Endothelial cell of umbilical vein (primary cell): ENCODE measurements at regions not wholly inside any gene's neighbourhood (a gene's known extent, or its start where the extent isn't known, plus 50 kb on each side); places are given as distances from the start of the nearest gene placed in this dataset.
"Not testable (repeated sequence)": the region's sequence is repeated elsewhere in the genome, so short reads cannot be mapped to it uniquely, and the experiment has no call there.

ENCODE experiments used
- BruUV-seq: library from RNA; stranded (reverse); fragments of 400-500 nt; replicated peaks from 2 replicates; lab custom pipeline; 2021; lab: Mats Ljungman, UMichigan
- CTCF ChIA-PET: fragments of 300-600, 350-600 bp; sonication (Branson Sonifier 250); formaldehyde crosslinking; loops from one replicate; lab custom pipeline; 2021; ENCODE audit warnings: antibody characterized with exemption, inconsistent platforms; lab: Charles Lee
- POLR2A ChIA-PET: fragments of 300-600, 350-600 bp; sonication (Branson Sonifier 250); formaldehyde crosslinking; loops from one replicate; lab custom pipeline; 2021; ENCODE audit warnings: antibody characterized with exemption, inconsistent platforms; lab: Charles Lee
- DNase-seq: peaks from one replicate; pipeline ENCODE4 v3.0.0-alpha.2; 2011; ENCODE audit warnings: low read depth, low spot score
- FAIRE-seq: peaks from 2 replicates; lab custom pipeline; 2011; peaks lifted over from hg19 to GRCh38; lab: Jason Lieb, UNC
- H2AFZ ChIP-seq: 2 replicates; pipeline ENCODE4 v1.6.0; 2012; ENCODE audit warnings: low read depth, low read length, control low read depth, inconsistent platforms
- H3K27ac ChIP-seq: 2 replicates; pipeline ENCODE4 v1.5.1; 2011; ENCODE audit warnings: low read depth, mild to moderate bottlenecking, control low read depth, low read length, moderate library complexity; ENCODE audit not compliant: insufficient read depth
- H3K27me3 ChIP-seq, 2 experiments: 2 replicates each; pipeline versions ENCODE4 v1.6.0 to v1.6.1; 2011; ENCODE audit warnings: low read length in 2 of 2, mixed read lengths in 1 of 2; ENCODE audit not compliant: control insufficient read depth in 2 of 2, insufficient read depth in 2 of 2
- H3K36me3 ChIP-seq, 2 experiments: 2 replicates in 1 of 2; 3 replicates in 1 of 2; pipeline ENCODE4 v1.5.1; 2011; ENCODE audit warnings: low read length in 2 of 2, mild to moderate bottlenecking in 1 of 2, moderate library complexity in 1 of 2; ENCODE audit not compliant: control insufficient read depth in 2 of 2, insufficient read depth in 2 of 2; ENCODE audit errors: extremely low read depth in 1 of 2
- H3K4me1 ChIP-seq: 3 replicates; pipeline ENCODE4 v1.5.1; 2011; ENCODE audit warnings: mild to moderate bottlenecking, low read length; ENCODE audit not compliant: control insufficient read depth, insufficient read depth; ENCODE audit errors: extremely low read depth
- H3K4me2 ChIP-seq: 2 replicates; pipeline ENCODE4 v1.6.1; 2011; ENCODE audit warnings: low read length, control low read depth, mixed read lengths; ENCODE audit not compliant: insufficient read depth
- H3K4me3 ChIP-seq, 3 experiments: fragments of 200-600 bp in 1 of 3; sonication (generic), shearing (Covaris generic) in 1 of 3; replicated peaks in 1 of 3; 2 replicates each; pipeline ENCODE4 v1.5.1; 2011 to 2016; ENCODE audit warnings: control low read depth in 3 of 3, low read length in 3 of 3, mild to moderate bottlenecking in 2 of 3, inconsistent platforms in 1 of 3, low read depth in 1 of 3, moderate library complexity in 1 of 3; ENCODE audit not compliant: insufficient read depth in 1 of 3
- H3K79me2 ChIP-seq: 2 replicates; pipeline ENCODE4 v1.6.0; 2012; ENCODE audit warnings: low read length, inconsistent platforms; ENCODE audit not compliant: control insufficient read depth, insufficient read depth
- H3K9ac ChIP-seq: replicated peaks from 2 replicates; pipeline ENCODE3; 2011; ENCODE audit warnings: low read length, control low read depth; ENCODE audit not compliant: insufficient read depth; ENCODE audit errors: extremely low read depth
- H3K9me1 ChIP-seq: replicated peaks from 3 replicates; pipeline ENCODE4 v1.6.0; 2011; ENCODE audit warnings: mild to moderate bottlenecking, low read length; ENCODE audit not compliant: control insufficient read depth, insufficient read depth; ENCODE audit errors: extremely low read depth
- H3K9me3 ChIP-seq: replicated peaks from 2 replicates; pipeline ENCODE4 v1.5.1; 2012; ENCODE audit warnings: low read length, inconsistent platforms; ENCODE audit not compliant: control insufficient read depth, insufficient read depth
- H4K20me1 ChIP-seq: replicated peaks from 2 replicates; pipeline ENCODE3; 2011; ENCODE audit warnings: mild to moderate bottlenecking, low read length; ENCODE audit not compliant: control insufficient read depth, insufficient read depth; ENCODE audit errors: extremely low read depth
- CTCF ChIP-seq, 2 donors: IDR thresholded peaks; 1 replicate in 1 of 2; 2 replicates in 1 of 2; pipeline ENCODE4 v1.5.1; 2011; ENCODE audit warnings: low read length in 2 of 2, mild to moderate bottlenecking in 2 of 2, moderate library complexity in 2 of 2, control low read depth in 1 of 2, inconsistent platforms in 1 of 2, low read depth in 1 of 2; ENCODE audit not compliant: insufficient read depth in 1 of 2; ENCODE audit errors: extremely low read depth in 1 of 2
- EZH2 ChIP-seq: IDR thresholded peaks from 2 replicates; pipeline ENCODE4 v1.6.1; 2012; ENCODE audit warnings: borderline replicate concordance, low read depth, mild to moderate bottlenecking, moderate library complexity, low read length, inconsistent platforms; ENCODE audit not compliant: severe bottlenecking
- FOS ChIP-seq: IDR thresholded peaks from 2 replicates; pipeline ENCODE4 v1.6.1; 2011; ENCODE audit warnings: mild to moderate bottlenecking, low read length, moderate library complexity, borderline replicate concordance; ENCODE audit not compliant: insufficient read depth
- GATA2 ChIP-seq: IDR thresholded peaks from 2 replicates; pipeline ENCODE4 v1.7.0; 2011; ENCODE audit warnings: low read depth, mild to moderate bottlenecking, moderate library complexity, mixed read lengths, low read length; ENCODE audit not compliant: insufficient read length, insufficient read depth
- JUN ChIP-seq: IDR thresholded peaks from 2 replicates; pipeline ENCODE4 v1.6.1; 2011; ENCODE audit warnings: borderline replicate concordance, low read depth; ENCODE audit not compliant: insufficient read length, insufficient read depth
- MAX ChIP-seq: IDR thresholded peaks from 2 replicates; pipeline ENCODE4 v1.6.1; 2011; ENCODE audit not compliant: insufficient read depth, insufficient read length
- MYC ChIP-seq: IDR thresholded peaks from one replicate; pipeline ENCODE4 v1.6.1; 2011; ENCODE audit warnings: mild to moderate bottlenecking, low read depth, low read length
- POLR2A ChIP-seq: IDR thresholded peaks from 2 replicates; pipeline ENCODE4 v1.6.1; 2012; ENCODE audit warnings: low read depth, mild to moderate bottlenecking, control low read depth, low read length
- POLR2AphosphoS5 ChIP-seq: IDR thresholded peaks from 2 replicates; pipeline ENCODE4 v1.6.1; 2012; ENCODE audit warnings: low read depth, mild to moderate bottlenecking, control low read depth, low read length, moderate library complexity; ENCODE audit not compliant: insufficient read depth
- dilution Hi-C: fragments of 300-500 bp; cut with MboI; formaldehyde crosslinking; loops from one replicate; pipeline ENCODE4 v1.15.0; 2019; ENCODE audit warnings: low sequenced_read_pairs; ENCODE audit not compliant: extremely low pct_ligation_motif_present
- intact Hi-C: fragments of 100-400 bp; cut with micrococcal nuclease; formaldehyde crosslinking; loops from one replicate; pipeline ENCODE4 v1.10.0; 2022

GRCh38 chr22:36081023-36081431, 52.4 kb upstream of the RBFOX2 start:
- H3K27ac ChIP-seq, result no peak overlapping the region
- CTCF ChIA-PET, result interaction anchor here (0.7 kb wide), 1 partner anchor 15 kb away, joined by 3 read pairs; no protein-coding TSS in a partner anchor
- no peak overlapping the region for H3K9ac ChIP-seq
- FAIRE-seq, result no peak
- POLR2A ChIA-PET, result no interaction called here
- intact Hi-C loops (no loop called here), dilution Hi-C loops (no loop called here)
- H3K4me3 ChIP-seq, result no peak overlapping the region
- no peaks in the 10 kb centered on the region for H4K20me1 ChIP-seq
- no peak overlapping the region for H2AFZ ChIP-seq
- no peak for TF ChIP-seq CTCF (IDR thresholded peaks at IDR 0.05; ENCODE audit: extremely low read depth in 1 of 2, insufficient read depth in 1 of 2, low read depth in 1 of 2, low read length in 2 of 2)
- TF ChIP-seq MAX, result no peak
- TF ChIP-seq FOS, result no peak
- TF ChIP-seq EZH2, result no peak
- no peak for TF ChIP-seq POLR2AphosphoS5
- no peak for TF ChIP-seq GATA2
- TF ChIP-seq JUN, result no peak
- no peak for TF ChIP-seq MYC
- TF ChIP-seq POLR2A, result no peak
- no peak overlapping the region for H3K4me2 ChIP-seq
- no peaks in the 10 kb centered on the region for H3K79me2 ChIP-seq
- no peaks in the 10 kb centered on the region for H3K4me1 ChIP-seq
- H3K9me1 ChIP-seq, result no peaks in the 10 kb centered on the region
- DNase-seq, result no peak
- no peaks in the 10 kb centered on the region for H3K36me3 ChIP-seq
- no TSS peak for BruUV-seq
- H3K9me3 ChIP-seq, result no peaks in the 10 kb centered on the region
- H3K27me3 ChIP-seq, result peaks cover 0 to 5% of the 10 kb centered on the region in 2 experiments

GRCh38 chr22:36080281-36080680, 51.7 kb upstream of the RBFOX2 start:
- CTCF ChIA-PET, intact Hi-C loops, POLR2A ChIA-PET: not testable (repeated sequence)

More at GRCh38 chr22:36080281-36080680, 51.7 kb upstream of the RBFOX2 start:
- BruUV-seq, H3K27ac ChIP-seq, H3K27me3 ChIP-seq, H3K4me3 ChIP-seq, dilution Hi-C loops, H3K4me1 ChIP-seq, H4K20me1 ChIP-seq, DNase-seq, H3K4me2 ChIP-seq, H3K9ac ChIP-seq, H3K9me3 ChIP-seq, H2AFZ ChIP-seq, H3K36me3 ChIP-seq, H3K79me2 ChIP-seq, H3K9me1 ChIP-seq, FAIRE-seq: not testable (repeated sequence)
